Parathyroid adenoma (tissue), 2 donors: ENCODE measurements at regions not wholly inside any gene's neighbourhood (a gene's known extent, or its start where the extent isn't known, plus 50 kb on each side); places are given as distances from the start of the nearest gene placed in this dataset.
A peak's percentile ranks its signal among the peaks of the same experiment; 100 is the strongest.

ENCODE experiments used
- H2AFZ ChIP-seq: fragments of 300-600 bp; sonication (generic); one replicate; pipeline ENCODE4 v1.7.0; 2017; ENCODE audit warnings: antibody characterized with exemption, mild to moderate bottlenecking
- H3K27ac ChIP-seq: fragments of 300-600 bp; sonication (generic); one replicate; pipeline ENCODE4 v1.7.0; 2017
- H3K27me3 ChIP-seq: fragments of 300-600 bp; sonication (generic); one replicate; pipeline ENCODE4 v1.7.0; 2017; ENCODE audit warnings: low read length; ENCODE audit not compliant: control insufficient read depth, insufficient read depth
- H3K36me3 ChIP-seq: fragments of 300-600 bp; sonication (generic); one replicate; pipeline ENCODE4 v1.7.0; 2017; ENCODE audit warnings: low read length; ENCODE audit not compliant: control insufficient read depth, insufficient read depth
- H3K4me1 ChIP-seq: fragments of 300-600 bp; sonication (generic); one replicate; pipeline ENCODE4 v1.7.0; 2017; ENCODE audit warnings: control low read depth
- H3K4me2 ChIP-seq: fragments of 300-600 bp; sonication (generic); one replicate; pipeline ENCODE4 v1.7.0; 2017; ENCODE audit warnings: low read length
- H3K4me3 ChIP-seq: fragments of 300-600 bp; sonication (generic); one replicate; pipeline ENCODE4 v1.7.0; 2017; ENCODE audit warnings: low read depth, low read length
- H3K79me2 ChIP-seq: fragments of 300-600 bp; sonication (generic); one replicate; pipeline ENCODE4 v1.7.0; 2017; ENCODE audit warnings: control low read depth
- H3K9ac ChIP-seq: fragments of 300-600 bp; sonication (generic); one replicate; pipeline ENCODE4 v1.7.0; 2017; ENCODE audit warnings: mild to moderate bottlenecking
- H3K9me3 ChIP-seq: fragments of 300-600 bp; sonication (generic); one replicate; pipeline ENCODE4 v1.7.0; 2017; ENCODE audit warnings: low read length; ENCODE audit not compliant: control insufficient read depth
- TF ChIP-seq, protein P1 (sequence below): fragments of 300-600 bp; sonication (generic); IDR thresholded peaks from one replicate; pipeline ENCODE4 v1.7.0; 2017; ENCODE audit warnings: antibody characterized with exemption, mild to moderate bottlenecking
- donor health status: primary hyperparathyroidism.

DNA sequence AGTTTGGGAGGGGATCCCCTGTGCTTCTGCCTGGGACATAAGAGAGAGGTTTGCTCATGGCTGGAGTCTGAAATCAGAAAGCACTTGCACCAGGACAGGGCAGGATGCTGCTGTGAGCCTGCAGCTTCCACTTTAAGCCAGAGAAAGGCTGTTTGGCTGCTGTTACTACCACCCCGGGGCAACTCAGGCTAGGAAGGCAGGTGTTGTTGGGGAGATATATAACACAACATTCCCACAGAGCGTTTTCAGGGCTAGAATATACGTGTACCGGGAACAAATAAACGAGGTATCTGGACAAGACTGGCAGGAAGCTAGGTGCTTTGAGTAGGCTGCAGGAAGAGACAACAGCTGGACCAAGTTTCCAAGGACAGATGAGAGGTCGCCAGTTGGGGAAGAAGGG is 313.3 kb upstream of the CCL2 start:
- Histone ChIP-seq H3K36me3 (no peaks in the 10 kb centered on the region), H3K79me2 (no peaks in the 10 kb centered on the region), H3K4me1 (no peaks in the 10 kb centered on the region), H2AFZ (no peak overlapping the region), H3K4me2 (no peak overlapping the region), H3K4me3 (no peak overlapping the region), H3K27me3 (no peaks in the 10 kb centered on the region), H3K9ac (no peak overlapping the region), H3K9me3 (no peaks in the 10 kb centered on the region), H3K27ac (no peak overlapping the region)
- TF ChIP-seq, protein P1, sequence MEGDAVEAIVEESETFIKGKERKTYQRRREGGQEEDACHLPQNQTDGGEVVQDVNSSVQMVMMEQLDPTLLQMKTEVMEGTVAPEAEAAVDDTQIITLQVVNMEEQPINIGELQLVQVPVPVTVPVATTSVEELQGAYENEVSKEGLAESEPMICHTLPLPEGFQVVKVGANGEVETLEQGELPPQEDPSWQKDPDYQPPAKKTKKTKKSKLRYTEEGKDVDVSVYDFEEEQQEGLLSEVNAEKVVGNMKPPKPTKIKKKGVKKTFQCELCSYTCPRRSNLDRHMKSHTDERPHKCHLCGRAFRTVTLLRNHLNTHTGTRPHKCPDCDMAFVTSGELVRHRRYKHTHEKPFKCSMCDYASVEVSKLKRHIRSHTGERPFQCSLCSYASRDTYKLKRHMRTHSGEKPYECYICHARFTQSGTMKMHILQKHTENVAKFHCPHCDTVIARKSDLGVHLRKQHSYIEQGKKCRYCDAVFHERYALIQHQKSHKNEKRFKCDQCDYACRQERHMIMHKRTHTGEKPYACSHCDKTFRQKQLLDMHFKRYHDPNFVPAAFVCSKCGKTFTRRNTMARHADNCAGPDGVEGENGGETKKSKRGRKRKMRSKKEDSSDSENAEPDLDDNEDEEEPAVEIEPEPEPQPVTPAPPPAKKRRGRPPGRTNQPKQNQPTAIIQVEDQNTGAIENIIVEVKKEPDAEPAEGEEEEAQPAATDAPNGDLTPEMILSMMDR: no peak

DNA sequence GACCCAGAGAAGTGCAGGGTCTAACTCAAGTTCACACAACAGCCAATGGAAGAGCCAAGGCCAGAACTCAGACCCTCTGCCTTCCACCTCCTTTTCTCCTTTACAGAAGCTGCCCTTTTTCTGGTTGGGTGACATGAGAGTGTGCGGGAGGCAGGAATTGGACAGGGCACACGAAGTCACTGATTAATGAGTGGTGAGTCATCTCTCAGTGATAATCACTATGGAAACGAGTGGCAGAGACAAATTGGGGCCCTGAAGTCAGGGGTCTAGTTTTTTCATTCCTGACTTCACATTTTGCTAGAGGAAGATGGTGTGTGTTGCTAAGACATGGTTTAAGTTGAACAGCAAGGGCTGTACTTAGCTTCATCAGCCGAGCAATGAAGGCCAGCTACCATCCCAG is 312.7 kb upstream of the CCL2 start:
- TF ChIP-seq, protein P1: no peak

DNA sequence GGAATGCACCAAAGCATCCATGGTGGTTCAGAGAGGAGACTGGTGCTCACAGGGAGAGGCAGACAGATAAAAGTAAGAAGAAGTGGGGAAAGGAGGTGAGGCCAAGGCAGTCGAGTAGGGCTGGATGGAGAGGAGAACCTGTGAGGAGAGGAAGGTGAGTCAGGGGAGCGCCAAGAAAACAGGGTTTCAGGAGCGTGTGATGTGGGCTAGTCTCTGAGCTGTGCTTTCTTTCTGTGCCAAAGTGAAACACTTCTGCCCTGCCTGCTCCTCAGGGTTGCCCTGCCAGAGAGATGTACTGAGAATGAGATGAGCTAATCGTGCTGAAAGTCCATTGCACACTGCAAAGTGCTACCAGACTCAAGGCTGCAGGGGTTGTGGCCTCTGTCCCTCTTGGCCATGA is 310.7 kb upstream of the CCL2 start:
- no peaks in the 10 kb centered on the region for H3K27me3 ChIP-seq
- no peak overlapping the region for H3K27ac ChIP-seq
- H3K4me3 ChIP-seq: no peak overlapping the region
- H3K9me3 ChIP-seq: no peaks in the 10 kb centered on the region
- no peak overlapping the region for H2AFZ ChIP-seq
- H3K4me2 ChIP-seq: no peak overlapping the region
- H3K36me3 ChIP-seq: no peaks in the 10 kb centered on the region
- H3K4me1 ChIP-seq: no peaks in the 10 kb centered on the region
- TF ChIP-seq, protein P1: no peak
- no peaks in the 10 kb centered on the region for H3K79me2 ChIP-seq
- H3K9ac ChIP-seq: no peak overlapping the region

More for the DNA sequence above, 312.7 kb upstream of the CCL2 start:
- Histone ChIP-seq H3K4me1 (no peaks in the 10 kb centered on the region), H3K4me2 (no peak overlapping the region), H3K27me3 (no peaks in the 10 kb centered on the region), H3K9ac (no peak overlapping the region), H3K36me3 (no peaks in the 10 kb centered on the region), H2AFZ (no peak overlapping the region), H3K79me2 (no peaks in the 10 kb centered on the region), H3K4me3 (no peak overlapping the region), H3K27ac (no peak overlapping the region), H3K9me3 (no peaks in the 10 kb centered on the region)

DNA sequence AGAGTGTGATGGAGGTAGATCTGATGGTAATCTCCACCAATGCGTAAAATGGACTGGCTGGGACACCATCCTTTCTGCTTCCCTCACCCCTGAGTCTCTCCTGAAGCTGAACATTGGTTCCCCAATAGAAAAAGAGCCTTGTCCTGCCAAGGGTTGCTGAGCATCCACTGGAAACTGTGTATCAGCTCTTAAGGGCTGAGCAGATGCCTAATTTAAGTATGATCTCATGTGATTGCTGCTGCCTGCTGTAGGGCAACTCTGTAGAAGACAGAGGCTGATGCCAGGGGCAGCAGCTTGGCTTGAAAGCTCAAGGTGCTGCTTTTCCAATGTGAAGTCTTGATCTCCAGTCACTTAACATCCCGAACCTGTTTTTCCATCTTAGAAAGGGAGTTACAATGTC is 310.3 kb upstream of the CCL2 start:
- H3K27me3 ChIP-seq: no peaks in the 10 kb centered on the region
- H3K9ac ChIP-seq: no peak overlapping the region
- no peaks in the 10 kb centered on the region for H3K9me3 ChIP-seq
- TF ChIP-seq, protein P1: no peak
- H3K4me2 ChIP-seq: no peak overlapping the region
- no peaks in the 10 kb centered on the region for H3K4me1 ChIP-seq
- no peak overlapping the region for H3K4me3 ChIP-seq
- no peaks in the 10 kb centered on the region for H3K79me2 ChIP-seq
- no peak overlapping the region for H3K27ac ChIP-seq
- H3K36me3 ChIP-seq: no peaks in the 10 kb centered on the region
- H2AFZ ChIP-seq: peak overlapping the region; percentile 17

DNA sequence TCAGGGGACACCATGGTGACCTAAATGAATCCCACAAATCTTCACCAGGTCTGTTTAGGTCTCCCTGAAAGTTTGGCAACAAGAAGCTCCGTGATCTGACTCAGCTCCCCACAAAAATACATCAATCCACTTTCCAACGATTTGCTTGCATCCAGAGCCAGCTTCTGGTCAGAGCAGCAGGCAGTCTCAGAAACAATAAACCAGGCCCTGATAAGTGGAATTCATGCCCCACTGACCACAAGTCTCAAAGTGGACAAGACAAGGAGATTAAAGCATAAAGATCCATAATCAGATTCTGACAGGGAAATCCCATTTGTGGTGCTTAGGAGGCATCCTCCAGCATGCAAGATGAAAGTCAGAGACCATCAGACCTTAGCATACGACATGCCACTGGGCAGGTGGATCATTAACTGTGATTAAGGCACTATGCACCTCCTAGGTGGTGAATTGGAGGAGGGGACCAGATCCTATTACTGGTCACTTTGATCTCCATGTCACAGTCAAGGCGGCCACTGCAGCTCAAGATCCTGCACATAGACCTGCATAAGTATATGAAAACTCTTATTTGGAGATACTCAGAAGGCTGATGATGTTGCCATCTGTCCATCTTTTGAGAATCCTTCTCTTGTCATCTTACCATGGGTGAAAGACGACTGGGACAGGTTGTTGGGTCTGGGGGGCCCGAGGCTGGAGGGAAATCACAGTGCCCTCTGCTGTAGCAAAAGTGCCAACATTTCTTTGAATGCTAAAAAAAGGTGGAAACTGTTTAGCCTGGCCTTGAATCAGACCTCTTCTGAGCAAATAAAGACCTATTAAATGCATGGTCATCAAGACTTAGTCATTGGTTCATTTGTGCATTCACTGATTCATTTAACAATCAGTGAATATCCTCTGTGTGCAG is 309.2 kb upstream of the CCL2 start:
- H3K9ac ChIP-seq: no peak overlapping the region

More for the DNA sequence above, 309.2 kb upstream of the CCL2 start:
- H2AFZ ChIP-seq: no peak overlapping the region
- no peaks in the 10 kb centered on the region for H3K36me3 ChIP-seq
- no peaks in the 10 kb centered on the region for H3K27me3 ChIP-seq
- no peak overlapping the region for H3K4me3 ChIP-seq
- no peak overlapping the region for H3K27ac ChIP-seq
- TF ChIP-seq, protein P1: no peak
- no peak overlapping the region for H3K4me2 ChIP-seq
- no peaks in the 10 kb centered on the region for H3K9me3 ChIP-seq
- no peaks in the 10 kb centered on the region for H3K4me1 ChIP-seq
- no peaks in the 10 kb centered on the region for H3K79me2 ChIP-seq
